Lower lobe of right lung (tissue), 2 donors: ENCODE measurements at regions not wholly inside any gene's neighbourhood (a gene's known extent, or its start where the extent isn't known, plus 50 kb on each side); places are given as distances from the start of the nearest gene placed in this dataset.

Experiments
- ATAC-seq, 2 donors: fragments of 200-7000 bp; cut with Tn5 transposase; one replicate each; pipeline ENCODE4 v1.9.1; 2020 to 2022; ENCODE audit warnings: mild to moderate bottlenecking in 2 of 2, moderate library complexity in 2 of 2
- DNase-seq: peaks from one replicate; pipeline ENCODE4 v3.0.0-alpha.2; 2020
- H3K27ac ChIP-seq: fragments of 200-600 bp; one replicate; pipeline ENCODE4 v1.8.0; 2022
- H3K27me3 ChIP-seq: fragments of 200-600 bp; one replicate; pipeline ENCODE4 v1.8.0; 2022; ENCODE audit warnings: low read depth
- H3K36me3 ChIP-seq: fragments of 200-600 bp; one replicate; pipeline ENCODE4 v1.8.0; 2022; ENCODE audit warnings: mild to moderate bottlenecking
- H3K4me1 ChIP-seq: fragments of 200-600 bp; one replicate; pipeline ENCODE4 v1.8.0; 2022
- H3K4me3 ChIP-seq: fragments of 200-600 bp; one replicate; pipeline ENCODE4 v1.8.0; 2022; ENCODE audit warnings: mild to moderate bottlenecking
- H3K9me3 ChIP-seq: fragments of 200-600 bp; one replicate; pipeline ENCODE4 v1.8.0; 2022
- intact Hi-C: fragments of 100-400 bp; cut with DNase I; formaldehyde crosslinking; loops from one replicate; pipeline ENCODE4 v1.11.0; 2022
- TF ChIP-seq, protein P1 (sequence below): fragments of 200-600 bp; IDR thresholded peaks from one replicate; pipeline ENCODE4 v1.8.0; 2022; ENCODE audit warnings: antibody characterized with exemption, mild to moderate bottlenecking
- donor health status: DM: no; HTN: yes; CAD: no; lungs with severe emphysema.

DNA sequence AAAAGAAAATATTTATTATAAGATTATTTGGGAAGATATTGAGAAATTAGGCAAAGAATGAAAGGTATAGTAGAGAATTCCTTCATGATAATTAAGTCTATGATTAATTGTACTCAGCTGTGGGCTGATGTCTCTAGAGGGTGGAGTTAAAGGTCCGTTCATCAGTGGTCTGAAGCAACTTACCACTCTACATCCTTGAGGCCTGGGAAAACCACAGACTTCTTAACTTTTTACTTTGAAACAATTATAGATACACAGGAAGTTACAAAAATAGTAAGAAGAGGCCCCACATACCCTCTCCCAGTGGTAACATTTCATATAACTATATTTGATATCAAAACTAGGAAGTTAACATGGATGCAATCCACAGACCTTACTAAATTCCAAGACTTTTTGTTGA is 167.0 kb upstream of the NECTIN1 start:
- TF ChIP-seq, protein P1, sequence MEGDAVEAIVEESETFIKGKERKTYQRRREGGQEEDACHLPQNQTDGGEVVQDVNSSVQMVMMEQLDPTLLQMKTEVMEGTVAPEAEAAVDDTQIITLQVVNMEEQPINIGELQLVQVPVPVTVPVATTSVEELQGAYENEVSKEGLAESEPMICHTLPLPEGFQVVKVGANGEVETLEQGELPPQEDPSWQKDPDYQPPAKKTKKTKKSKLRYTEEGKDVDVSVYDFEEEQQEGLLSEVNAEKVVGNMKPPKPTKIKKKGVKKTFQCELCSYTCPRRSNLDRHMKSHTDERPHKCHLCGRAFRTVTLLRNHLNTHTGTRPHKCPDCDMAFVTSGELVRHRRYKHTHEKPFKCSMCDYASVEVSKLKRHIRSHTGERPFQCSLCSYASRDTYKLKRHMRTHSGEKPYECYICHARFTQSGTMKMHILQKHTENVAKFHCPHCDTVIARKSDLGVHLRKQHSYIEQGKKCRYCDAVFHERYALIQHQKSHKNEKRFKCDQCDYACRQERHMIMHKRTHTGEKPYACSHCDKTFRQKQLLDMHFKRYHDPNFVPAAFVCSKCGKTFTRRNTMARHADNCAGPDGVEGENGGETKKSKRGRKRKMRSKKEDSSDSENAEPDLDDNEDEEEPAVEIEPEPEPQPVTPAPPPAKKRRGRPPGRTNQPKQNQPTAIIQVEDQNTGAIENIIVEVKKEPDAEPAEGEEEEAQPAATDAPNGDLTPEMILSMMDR = no peak
- Histone ChIP-seq H3K4me1 (no peaks in the 10 kb centered on the region), H3K27me3 (no peaks in the 10 kb centered on the region), H3K36me3 (no peaks in the 10 kb centered on the region), H3K4me3 (no peak overlapping the region), H3K27ac (no peak overlapping the region), H3K9me3 (no peaks in the 10 kb centered on the region)
- intact Hi-C loops = no loop called here
- no peak for ATAC-seq
- DNase-seq = no peak

DNA sequence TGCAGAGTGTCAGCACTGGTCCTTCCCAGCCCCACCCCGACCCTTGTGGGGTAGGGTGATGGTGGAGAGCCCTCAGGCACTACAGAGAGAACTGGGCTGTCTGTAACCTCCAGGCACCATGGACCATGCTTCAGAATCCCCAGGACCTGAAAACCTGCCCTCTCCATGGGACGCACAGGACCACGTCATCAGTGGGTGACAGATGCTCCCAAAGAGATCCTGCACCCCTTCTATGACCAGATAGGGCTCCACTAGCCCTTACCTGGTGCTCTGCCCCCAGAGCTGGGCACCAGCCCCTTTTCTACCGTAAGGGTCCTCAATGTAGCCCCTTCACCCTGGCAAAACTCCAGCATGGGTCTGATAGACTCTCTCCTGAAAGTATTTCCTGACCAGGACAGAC is 165.9 kb upstream of the NECTIN1 start:
- TF ChIP-seq, protein P1 = no peak
- Histone ChIP-seq H3K4me1 (no peaks in the 10 kb centered on the region), H3K27me3 (no peaks in the 10 kb centered on the region), H3K27ac (no peak overlapping the region), H3K9me3 (no peaks in the 10 kb centered on the region), H3K4me3 (no peak overlapping the region), H3K36me3 (no peaks in the 10 kb centered on the region)
- intact Hi-C loops = no loop called here
- DNase-seq (no peak), ATAC-seq (peak in 1 of 2 donors; percentile 12)

DNA sequence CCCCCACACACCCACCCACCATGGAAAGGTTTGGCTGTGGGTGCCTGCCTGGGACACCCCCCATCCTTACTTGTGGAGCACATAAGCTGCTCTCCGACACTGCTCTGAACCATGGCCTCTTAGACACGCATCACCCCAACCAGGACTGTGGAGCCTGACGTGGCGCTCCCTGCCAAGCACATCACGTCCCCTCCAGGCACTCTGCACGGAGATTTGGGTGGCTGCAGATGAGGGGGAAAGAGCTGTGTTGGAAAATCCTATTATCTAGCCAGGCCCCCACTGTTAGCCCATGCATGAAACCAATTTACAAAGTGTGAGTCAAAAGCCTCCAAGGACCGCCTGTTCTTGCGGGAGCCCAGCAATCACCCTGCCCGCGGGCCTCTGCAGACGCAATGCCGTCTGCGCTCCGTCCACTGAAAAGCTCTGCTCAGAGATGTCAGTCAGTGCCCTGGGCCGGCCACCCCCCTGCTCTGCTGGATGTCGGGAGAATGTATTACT is 163.4 kb upstream of the NECTIN1 start:
- no peak overlapping the region for H3K27ac ChIP-seq
- no peak for DNase-seq

DNA sequence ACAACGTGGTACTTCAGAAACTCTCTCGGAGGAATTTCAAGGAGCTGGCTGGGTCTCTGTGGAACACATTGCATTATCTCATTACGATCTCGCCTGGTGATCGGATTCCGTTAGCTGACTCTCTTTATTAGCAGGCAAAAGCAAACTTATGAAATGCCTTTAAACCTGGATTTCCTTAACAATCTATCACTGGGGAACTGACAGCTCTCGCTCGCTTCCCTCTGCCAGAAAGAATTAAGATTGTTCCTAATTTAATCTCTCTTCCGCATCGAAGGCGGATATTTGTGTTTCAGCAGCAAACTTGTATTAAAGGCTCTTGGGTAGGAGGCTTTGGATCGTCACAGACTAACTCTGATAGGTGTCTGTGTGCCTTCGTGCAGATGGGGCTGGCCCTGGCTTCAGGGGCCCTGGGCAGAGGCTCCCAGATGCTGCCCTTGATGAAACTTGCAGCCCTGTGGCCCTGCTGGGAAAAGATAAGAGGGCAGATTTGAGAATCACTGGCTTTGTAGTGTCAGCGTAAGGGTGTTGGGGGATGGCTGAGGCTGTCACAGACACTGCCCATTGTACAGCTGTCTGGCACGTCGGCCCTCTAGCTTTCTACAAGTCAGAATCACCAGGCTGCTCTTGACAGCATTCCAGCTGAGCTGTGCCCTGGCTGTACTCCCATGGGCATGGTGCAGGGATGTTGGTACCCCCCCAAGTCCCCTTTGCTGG is 162.2 kb upstream of the NECTIN1 start:
- intact Hi-C loops = no loop called here
- TF ChIP-seq, protein P1 = no peak
- H3K4me3 ChIP-seq = no peak overlapping the region
- no peak overlapping the region for H3K27ac ChIP-seq
- ATAC-seq (no peak), DNase-seq (no peak)
- H3K36me3 ChIP-seq = no peaks in the 10 kb centered on the region
- peaks cover 7% of the 10 kb centered on the region for H3K27me3 ChIP-seq
- no peaks in the 10 kb centered on the region for H3K9me3 ChIP-seq
- H3K4me1 ChIP-seq = no peaks in the 10 kb centered on the region

More for the DNA sequence above, 163.4 kb upstream of the NECTIN1 start:
- Histone ChIP-seq H3K4me3 (no peak overlapping the region), H3K27me3 (no peaks in the 10 kb centered on the region), H3K9me3 (no peaks in the 10 kb centered on the region), H3K4me1 (no peaks in the 10 kb centered on the region), H3K36me3 (no peaks in the 10 kb centered on the region)
- intact Hi-C loops = no loop called here
- TF ChIP-seq, protein P1 = no peak
- ATAC-seq = no peak

DNA sequence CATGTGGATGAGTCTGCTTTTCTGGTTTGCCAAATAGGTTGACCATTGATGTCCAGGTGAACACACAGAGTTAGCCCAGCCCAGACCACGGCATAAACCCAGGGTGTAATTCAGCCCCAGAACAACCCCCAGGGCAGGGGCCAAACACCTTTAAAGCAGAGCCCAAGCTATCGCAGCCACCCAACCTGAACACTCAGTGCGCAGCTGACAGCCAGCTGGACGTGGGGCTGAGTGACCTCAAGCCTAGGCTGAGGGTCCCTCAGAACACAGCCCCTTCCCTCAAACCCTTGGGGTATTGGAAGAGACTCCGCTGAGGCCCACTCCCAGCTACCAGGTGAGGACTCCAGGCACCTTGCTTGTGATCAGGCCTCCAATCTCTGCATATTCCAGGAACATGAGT is 161.5 kb upstream of the NECTIN1 start:
- DNase-seq (no peak), ATAC-seq (no peak)
- Histone ChIP-seq H3K4me1 (no peaks in the 10 kb centered on the region), H3K9me3 (no peaks in the 10 kb centered on the region), H3K27me3 (peaks cover 10% of the 10 kb centered on the region), H3K4me3 (no peak overlapping the region), H3K36me3 (no peaks in the 10 kb centered on the region), H3K27ac (no peak overlapping the region)
- TF ChIP-seq, protein P1 = no peak
- intact Hi-C loops = no loop called here
